Bronchial epithelial cell (primary cell): ENCODE measurements at regions not wholly inside any gene's neighbourhood (a gene's known extent, or its start where the extent isn't known, plus 50 kb on each side); places are given as distances from the start of the nearest gene placed in this dataset.

Source experiments
- DNase-seq: peaks from one replicate; pipeline ENCODE4 v3.0.0-alpha.2; 2010; ENCODE audit warnings: low read depth
- FAIRE-seq: peaks from 2 replicates; lab custom pipeline; 2011; peaks lifted over from hg19 to GRCh38; lab: Jason Lieb, UNC
- H3K27me3 ChIP-seq: 2 replicates; pipeline ENCODE4 v1.5.1; 2011; ENCODE audit warnings: low read length; ENCODE audit not compliant: control insufficient read depth, insufficient read depth
- H3K36me3 ChIP-seq: 2 replicates; pipeline ENCODE4 v1.5.1; 2011; ENCODE audit warnings: low read length; ENCODE audit not compliant: control insufficient read depth, insufficient read depth
- H3K4me3 ChIP-seq: 2 replicates; pipeline ENCODE4 v1.5.1; 2011; ENCODE audit warnings: mild to moderate bottlenecking, low read depth, low read length, control low read depth
- CTCF ChIP-seq: IDR thresholded peaks from 2 replicates; pipeline ENCODE4 v1.5.1; 2011; ENCODE audit warnings: mild to moderate bottlenecking, moderate library complexity, low read length, control low read depth, inconsistent platforms; ENCODE audit not compliant: insufficient read depth, severe bottlenecking

GRCh38 chr21:16072737-16073136, 343.0 kb downstream of the USP25 start:
- no peak for TF ChIP-seq CTCF
- H3K36me3 ChIP-seq = no peaks in the 10 kb centered on the region
- no peak overlapping the region for H3K4me3 ChIP-seq
- no peak for DNase-seq
- FAIRE-seq = no peak
- H3K27me3 ChIP-seq = peaks cover 1% of the 10 kb centered on the region

GRCh38 chr21:16073586-16073985, 343.8 kb downstream of the USP25 start:
- no peak for FAIRE-seq
- H3K36me3 ChIP-seq = no peaks in the 10 kb centered on the region
- no peak overlapping the region for H3K4me3 ChIP-seq
- peaks cover 1% of the 10 kb centered on the region for H3K27me3 ChIP-seq
- DNase-seq = no peak
- TF ChIP-seq CTCF = no peak

GRCh38 chr21:16074950-16075489, 345.2 kb downstream of the USP25 start:
- Histone ChIP-seq H3K4me3 (no peak overlapping the region), H3K36me3 (no peaks in the 10 kb centered on the region), H3K27me3 (peaks cover 1% of the 10 kb centered on the region)
- DNase-seq (no peak), FAIRE-seq (no peak)
- no peak for TF ChIP-seq CTCF

GRCh38 chr21:16075649-16076282, 346.0 kb downstream of the USP25 start:
- Histone ChIP-seq H3K36me3 (no peaks in the 10 kb centered on the region), H3K27me3 (peaks cover 1% of the 10 kb centered on the region), H3K4me3 (no peak overlapping the region)
- TF ChIP-seq CTCF = no peak
- DNase-seq = no peak
- FAIRE-seq = no peak

GRCh38 chr21:16076465-16076864, 346.7 kb downstream of the USP25 start:
- no peak for TF ChIP-seq CTCF
- DNase-seq (no peak), FAIRE-seq (no peak)
- Histone ChIP-seq H3K4me3 (no peak overlapping the region), H3K27me3 (peaks cover 1% of the 10 kb centered on the region), H3K36me3 (no peaks in the 10 kb centered on the region)

- FAIRE-seq (no peak), DNase-seq (no peak)
- no peak for TF ChIP-seq CTCF
- Histone ChIP-seq H3K27me3 (no peaks in the 10 kb centered on the region), H3K36me3 (no peaks in the 10 kb centered on the region), H3K4me3 (no peak overlapping the region)
Observed at GRCh38 chr21:16078382-16078781, 348.6 kb downstream of the USP25 start.
